Testis (tissue), 2 donors: ENCODE measurements at regions not wholly inside any gene's neighbourhood (a gene's known extent, or its start where the extent isn't known, plus 50 kb on each side); places are given as distances from the start of the nearest gene placed in this dataset.

ENCODE experiments used
- DNase-seq: peaks from one replicate; pipeline ENCODE4 v3.0.0-alpha.2; 2019
- H3K27ac ChIP-seq, 2 donors: fragments of 200-600 bp; sonication (generic); one replicate each; pipeline ENCODE4 v1.5.1; 2019
- H3K27me3 ChIP-seq: fragments of 200-600 bp; sonication (generic); one replicate; pipeline ENCODE4 v1.5.1; 2019
- H3K36me3 ChIP-seq: fragments of 200-600 bp; sonication (generic); one replicate; pipeline ENCODE4 v1.5.1; 2017; ENCODE audit warnings: low read depth; ENCODE audit errors: missing control alignments
- H3K4me1 ChIP-seq: fragments of 200-600 bp; sonication (generic); one replicate; pipeline ENCODE4 v1.5.1; 2019
- H3K4me3 ChIP-seq, 2 donors: fragments of 200-600 bp; sonication (generic); one replicate each; pipeline ENCODE4 v1.5.1; 2017 to 2019
- H3K9me3 ChIP-seq: fragments of 200-600 bp; sonication (generic); one replicate; pipeline ENCODE4 v1.5.1; 2017
- POLR2A ChIP-seq: fragments of 450-650 bp; IDR thresholded peaks from one replicate; pipeline ENCODE4 v1.6.1; 2017; ENCODE audit warnings: antibody characterized with exemption, mild to moderate bottlenecking, moderate library complexity
- WGBS, 2 donors: methylation state at CpG; one replicate each; pipeline ENCODE4 v1.1.5; 2018; 5-methylcytosine and 5-hydroxymethylcytosine counted together
- intact Hi-C: fragments of 100-400 bp; cut with DNase I; formaldehyde crosslinking; loops from one replicate; pipeline ENCODE4 v1.15.1; 2023; ENCODE audit warnings: low total_unique reads
- TF ChIP-seq, protein P1 (sequence below), 3 experiments: fragments of 450-650 bp in 2 of 3; fragments of 200-600 bp in 1 of 3; sonication (generic) in 1 of 3; IDR thresholded peaks; one replicate each; pipeline ENCODE4 v1.5.1; 2016 to 2019; ENCODE audit warnings: antibody characterized with exemption in 3 of 3, mild to moderate bottlenecking in 2 of 3, moderate library complexity in 1 of 3

DNA sequence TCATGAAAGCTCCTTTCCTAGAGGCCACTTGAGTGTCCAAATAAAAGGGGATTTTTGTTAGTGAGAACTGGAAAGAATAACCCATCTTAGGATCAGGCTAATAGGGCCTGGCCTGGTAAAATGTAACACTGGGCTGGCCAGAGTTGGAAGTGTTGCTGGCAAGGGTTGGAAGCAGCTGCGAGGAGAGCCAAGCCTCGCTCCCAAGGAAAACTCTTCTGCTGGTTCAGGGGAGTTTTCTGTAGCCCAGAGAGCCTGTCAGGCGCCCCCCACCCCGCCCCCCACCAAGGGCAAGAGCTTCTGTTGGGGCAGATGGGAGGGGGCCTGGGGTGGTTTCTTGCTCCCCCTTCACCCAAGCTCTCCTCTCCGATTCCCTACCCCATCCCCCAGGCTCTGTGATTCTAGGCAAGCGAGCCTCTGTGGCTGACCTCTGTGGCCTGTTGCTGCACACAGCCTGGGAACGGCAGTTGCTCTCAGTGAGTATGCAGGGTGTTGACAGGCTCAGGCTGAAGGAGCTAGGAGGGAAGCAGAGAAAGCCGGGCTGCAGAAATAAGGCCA lies 547.8 kb downstream of the CCDC171 start:
- TF ChIP-seq POLR2A, result no peak
- TF ChIP-seq, protein P1, sequence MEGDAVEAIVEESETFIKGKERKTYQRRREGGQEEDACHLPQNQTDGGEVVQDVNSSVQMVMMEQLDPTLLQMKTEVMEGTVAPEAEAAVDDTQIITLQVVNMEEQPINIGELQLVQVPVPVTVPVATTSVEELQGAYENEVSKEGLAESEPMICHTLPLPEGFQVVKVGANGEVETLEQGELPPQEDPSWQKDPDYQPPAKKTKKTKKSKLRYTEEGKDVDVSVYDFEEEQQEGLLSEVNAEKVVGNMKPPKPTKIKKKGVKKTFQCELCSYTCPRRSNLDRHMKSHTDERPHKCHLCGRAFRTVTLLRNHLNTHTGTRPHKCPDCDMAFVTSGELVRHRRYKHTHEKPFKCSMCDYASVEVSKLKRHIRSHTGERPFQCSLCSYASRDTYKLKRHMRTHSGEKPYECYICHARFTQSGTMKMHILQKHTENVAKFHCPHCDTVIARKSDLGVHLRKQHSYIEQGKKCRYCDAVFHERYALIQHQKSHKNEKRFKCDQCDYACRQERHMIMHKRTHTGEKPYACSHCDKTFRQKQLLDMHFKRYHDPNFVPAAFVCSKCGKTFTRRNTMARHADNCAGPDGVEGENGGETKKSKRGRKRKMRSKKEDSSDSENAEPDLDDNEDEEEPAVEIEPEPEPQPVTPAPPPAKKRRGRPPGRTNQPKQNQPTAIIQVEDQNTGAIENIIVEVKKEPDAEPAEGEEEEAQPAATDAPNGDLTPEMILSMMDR (IDR thresholded peaks at IDR 0.05), result no peak
- Histone ChIP-seq H3K9me3 (no peaks in the 10 kb centered on the region), H3K36me3 (no peaks in the 10 kb centered on the region), H3K27ac (peak overlapping the region in 1 of 2 donors; percentile 65), H3K27me3 (no peaks in the 10 kb centered on the region), H3K4me3 (no peak overlapping the region), H3K4me1 (peaks cover 25% of the 10 kb centered on the region)
- intact Hi-C loops, result no loop called here
- WGBS, 2 donors, result 42 to 44% methylated on average over 6 to 8 of the region's 8 CpGs
- peak; percentile 77 for DNase-seq

GRCh38 chr9:16102154-16102553 lies 549.3 kb downstream of the CCDC171 start:
- H3K36me3 ChIP-seq, result no peaks in the 10 kb centered on the region
- TF ChIP-seq, protein P1 (IDR thresholded peaks at IDR 0.05), result no peak
- TF ChIP-seq POLR2A, result no peak
- H3K4me1 ChIP-seq, result peaks cover 28% of the 10 kb centered on the region
- no peak overlapping the region for H3K4me3 ChIP-seq
- WGBS, 2 donors, result 67 to 75% methylated on average over 9 of the region's 9 CpGs
- H3K9me3 ChIP-seq, result no peaks in the 10 kb centered on the region
- H3K27ac ChIP-seq, result no peak overlapping the region
- no peak for DNase-seq
- no peaks in the 10 kb centered on the region for H3K27me3 ChIP-seq
- intact Hi-C loops, result no loop called here

DNA sequence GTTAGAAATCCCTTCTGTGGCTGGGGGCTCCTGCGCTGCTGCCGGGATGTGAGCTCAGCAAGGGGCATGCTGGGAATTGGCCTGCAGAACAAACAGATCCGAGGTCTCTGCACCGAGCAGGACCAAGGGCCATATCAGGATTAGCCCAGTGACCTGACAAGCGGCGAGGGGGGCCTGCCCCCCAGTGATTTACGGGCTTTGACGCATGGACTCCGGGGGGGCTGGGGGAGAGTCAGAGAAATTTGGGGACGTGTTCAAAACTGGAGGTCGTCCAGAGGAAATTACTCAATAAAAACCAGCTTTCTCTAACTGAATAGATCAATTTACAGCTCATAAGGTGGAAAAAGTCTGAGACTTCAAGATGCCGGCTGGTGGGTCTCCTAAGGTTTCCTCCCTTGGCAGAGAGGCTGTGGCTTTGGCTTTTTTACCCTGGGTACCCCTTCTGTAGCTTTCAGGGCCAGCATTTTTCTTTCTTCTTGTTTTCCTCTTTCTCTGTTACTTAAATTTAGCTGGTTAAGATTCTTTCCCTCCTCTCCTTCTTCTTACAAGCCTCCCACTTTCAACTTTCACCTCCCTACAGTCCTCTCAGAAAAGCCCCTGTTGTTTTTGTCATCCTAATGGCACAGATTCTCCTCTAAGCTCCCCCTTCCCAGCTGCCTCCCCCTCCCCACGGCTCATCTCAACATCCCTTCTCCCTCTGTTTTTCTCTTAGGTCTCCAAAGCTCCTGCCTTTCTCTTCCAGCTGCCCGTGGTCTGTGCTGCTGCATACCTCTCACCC lies 551.0 kb downstream of the CCDC171 start:
- no peaks in the 10 kb centered on the region for H3K27me3 ChIP-seq
- peak overlapping the region in 1 of 2 donors; percentile 34 for H3K27ac ChIP-seq
- H3K9me3 ChIP-seq, result no peaks in the 10 kb centered on the region
- H3K36me3 ChIP-seq, result no peaks in the 10 kb centered on the region
- H3K4me1 ChIP-seq, result peaks cover 28% of the 10 kb centered on the region
- H3K4me3 ChIP-seq, result no peak overlapping the region
- intact Hi-C loops, result no loop called here
- TF ChIP-seq POLR2A, result no peak
- TF ChIP-seq, protein P1 (IDR thresholded peaks at IDR 0.05), result no peak
- DNase-seq, result peak; percentile 42
- WGBS, 2 donors, result 38 to 53% methylated on average over 14 of the region's 14 CpGs

DNA sequence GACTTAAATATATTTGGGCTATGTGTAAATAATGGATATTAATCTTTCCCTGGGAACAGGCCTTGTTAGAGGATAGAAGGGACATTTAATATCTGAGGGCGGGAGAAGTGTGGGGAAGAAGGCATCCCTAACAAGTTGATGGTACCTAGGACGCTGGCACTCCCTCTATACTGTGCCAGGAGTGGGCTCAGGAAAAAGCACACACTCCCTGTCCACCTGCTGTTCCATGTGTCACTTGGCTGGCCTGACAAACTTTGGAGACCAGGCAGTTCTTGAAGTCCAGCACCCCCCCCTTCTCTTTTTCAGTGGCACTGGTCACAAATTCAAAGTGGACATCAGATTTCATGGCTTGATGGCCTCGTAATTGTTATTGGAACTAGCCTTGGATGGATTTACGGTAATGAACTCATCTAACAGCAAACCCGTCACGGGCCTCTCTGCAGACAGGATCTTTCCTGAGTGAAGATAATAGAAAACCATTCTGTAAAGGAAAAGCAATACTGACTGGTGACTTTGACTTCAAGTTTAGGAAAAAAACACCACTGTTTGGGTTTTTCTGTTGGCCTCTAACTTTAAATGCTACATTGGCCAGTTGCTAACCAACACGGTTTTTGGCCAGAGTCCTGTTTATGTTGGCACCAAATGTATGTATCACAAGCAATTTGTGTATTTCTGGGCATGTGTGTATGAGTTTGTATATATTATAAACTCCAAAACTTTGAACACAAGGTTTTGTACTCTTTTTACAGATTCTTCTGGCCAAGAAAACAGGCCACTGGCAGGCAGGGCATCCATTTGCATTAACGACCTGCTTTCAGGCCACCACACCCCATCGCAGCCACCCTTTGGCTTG lies 552.6 kb downstream of the CCDC171 start:
- H3K4me1 ChIP-seq, result peaks cover 26% of the 10 kb centered on the region
- no peak overlapping the region for H3K27ac ChIP-seq
- no peaks in the 10 kb centered on the region for H3K9me3 ChIP-seq
- DNase-seq, result no peak
- intact Hi-C loops, result no loop called here
- no peak for TF ChIP-seq POLR2A
- TF ChIP-seq, protein P1 (IDR thresholded peaks at IDR 0.05), result no peak
- no peaks in the 10 kb centered on the region for H3K36me3 ChIP-seq
- no peak overlapping the region for H3K4me3 ChIP-seq
- WGBS, 2 donors, result 70 to 78% methylated on average over 9 of the region's 9 CpGs
- no peaks in the 10 kb centered on the region for H3K27me3 ChIP-seq
